ENCODE measurements at regions not wholly inside any gene's neighbourhood (a gene's known extent, or its start where the extent isn't known, plus 50 kb on each side); places are given as distances from the start of the nearest gene placed in this dataset.

DNA sequence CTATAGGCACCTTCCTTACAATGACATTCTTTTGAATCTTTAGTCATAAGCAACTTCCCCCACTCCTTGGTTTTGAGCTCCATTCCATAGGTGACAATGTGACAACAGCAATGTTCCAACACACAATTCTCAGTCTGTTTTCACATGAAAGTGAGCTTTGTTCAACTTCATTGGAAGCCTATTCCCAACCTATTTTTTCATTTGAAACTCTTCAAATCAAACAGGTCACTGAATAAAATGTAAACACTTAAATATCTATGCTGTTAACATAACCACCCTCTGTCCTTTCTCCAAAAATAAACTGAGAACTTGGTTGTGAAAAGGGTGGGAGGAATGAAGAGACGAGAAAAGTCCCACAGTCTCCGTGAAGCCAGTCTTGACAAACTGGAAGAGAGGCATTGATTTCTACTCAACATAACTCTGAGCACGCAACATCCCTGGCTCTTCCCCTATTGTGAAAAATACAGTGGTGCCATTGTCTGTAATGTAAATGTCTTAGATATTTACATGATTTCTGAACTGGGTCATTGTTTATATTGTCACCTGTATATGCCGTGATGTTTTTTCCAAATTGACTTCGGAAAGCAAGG is 343.1 kb downstream of the TFAP2A start:
- Mint-ChIP-seq H3K36me3 (no peaks in the 10 kb centered on the region), H3K4me3 (no peak overlapping the region), H3K27ac (no peak overlapping the region), H3K27me3 (no peaks in the 10 kb centered on the region), H3K4me1 (ENCODE audit: low read depth) (no peaks in the 10 kb centered on the region), H3K9me3 (peaks cover 4% of the 10 kb centered on the region)
- intact Hi-C loops (cut with micrococcal nuclease): no loop called here
- DNase-seq: no peak
- ChIA-PET POLR2A (no interaction called here), CTCF (no interaction called here)

DNA sequence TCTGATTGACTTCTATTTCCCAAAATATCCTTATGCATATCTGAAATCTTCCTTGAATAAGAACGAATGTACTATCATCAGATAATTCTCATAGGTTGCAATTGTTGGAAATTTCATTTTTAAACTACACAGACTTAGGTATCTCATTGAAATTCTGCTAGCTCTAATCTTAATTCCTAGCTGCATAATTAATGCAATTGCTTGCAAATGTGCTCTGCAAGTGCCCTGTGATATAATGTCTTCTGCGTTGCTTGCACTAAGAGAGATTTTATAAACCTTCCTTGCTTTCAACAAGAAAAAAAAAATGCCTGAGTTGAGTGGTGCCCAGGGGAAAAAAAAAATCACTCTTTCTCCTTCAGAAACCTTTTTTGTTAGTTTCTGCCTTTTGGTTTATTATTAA is 354.9 kb downstream of the TFAP2A start:
- DNase-seq: no peak
- ChIA-PET POLR2A (no interaction called here), CTCF (no interaction called here)
- no peaks in the 10 kb centered on the region for H3K4me1 Mint-ChIP-seq (ENCODE audit: low read depth)
- intact Hi-C loops (cut with micrococcal nuclease): no loop called here
- H3K27me3 Mint-ChIP-seq: no peaks in the 10 kb centered on the region
- no peak overlapping the region for H3K27ac Mint-ChIP-seq
- H3K4me3 Mint-ChIP-seq: no peak overlapping the region
- no peaks in the 10 kb centered on the region for H3K9me3 Mint-ChIP-seq
- no peaks in the 10 kb centered on the region for H3K36me3 Mint-ChIP-seq

DNA sequence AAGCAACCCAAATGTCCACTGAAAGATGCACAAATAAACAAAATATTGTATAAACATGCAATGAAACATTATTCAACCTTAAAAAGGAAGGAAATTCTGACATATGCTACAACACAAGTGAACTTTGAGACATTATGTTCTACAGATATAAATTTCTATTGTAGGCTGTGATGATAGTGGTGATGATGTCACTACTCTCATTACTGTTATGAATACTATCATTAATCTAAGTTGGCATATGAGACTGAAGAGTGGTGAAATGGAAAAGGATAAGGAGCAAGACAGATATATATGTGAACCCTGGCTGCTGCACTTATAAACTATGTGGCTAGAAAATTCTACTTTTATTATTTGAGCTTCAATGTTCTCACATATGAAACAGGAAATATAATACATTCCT is 360.2 kb downstream of the TFAP2A start:
- intact Hi-C loops (cut with micrococcal nuclease): no loop called here
- H3K4me3 Mint-ChIP-seq: no peak overlapping the region
- POLR2A ChIA-PET: no interaction called here
- CTCF ChIA-PET: no interaction called here
- peaks cover 1% of the 10 kb centered on the region for H3K36me3 Mint-ChIP-seq
- no peaks in the 10 kb centered on the region for H3K27me3 Mint-ChIP-seq
- no peaks in the 10 kb centered on the region for H3K4me1 Mint-ChIP-seq (ENCODE audit: low read depth)
- H3K9me3 Mint-ChIP-seq: peaks cover 18% of the 10 kb centered on the region
- no peak overlapping the region for H3K27ac Mint-ChIP-seq
- no peak for DNase-seq

DNA sequence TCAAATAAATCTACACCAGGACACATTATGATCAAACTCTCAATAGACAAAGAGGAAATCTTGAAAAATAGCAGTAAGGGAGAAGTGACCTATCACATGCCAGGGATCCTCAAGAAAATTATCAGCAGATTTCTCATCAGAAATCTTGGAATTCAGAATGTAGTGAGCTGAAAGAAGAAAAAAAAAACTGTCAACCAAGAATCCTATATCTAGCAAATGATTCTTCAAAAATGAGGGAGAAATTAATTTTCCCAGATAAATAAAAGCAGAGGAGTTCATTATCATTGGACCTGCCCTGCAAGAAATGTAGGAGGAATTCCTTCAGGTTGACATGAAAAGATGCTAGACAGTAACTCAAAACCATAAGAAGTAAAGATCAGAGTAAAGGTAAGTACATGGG is 363.6 kb downstream of the TFAP2A start:
- Mint-ChIP-seq H3K4me1 (ENCODE audit: low read depth) (no peaks in the 10 kb centered on the region), H3K27me3 (no peaks in the 10 kb centered on the region), H3K4me3 (no peak overlapping the region), H3K36me3 (peaks cover 1% of the 10 kb centered on the region), H3K27ac (no peak overlapping the region), H3K9me3 (peaks cover 22% of the 10 kb centered on the region)
- intact Hi-C loops (cut with micrococcal nuclease): no loop called here
- ChIA-PET POLR2A (no interaction called here), CTCF (no interaction called here)
- no peak for DNase-seq

DNA sequence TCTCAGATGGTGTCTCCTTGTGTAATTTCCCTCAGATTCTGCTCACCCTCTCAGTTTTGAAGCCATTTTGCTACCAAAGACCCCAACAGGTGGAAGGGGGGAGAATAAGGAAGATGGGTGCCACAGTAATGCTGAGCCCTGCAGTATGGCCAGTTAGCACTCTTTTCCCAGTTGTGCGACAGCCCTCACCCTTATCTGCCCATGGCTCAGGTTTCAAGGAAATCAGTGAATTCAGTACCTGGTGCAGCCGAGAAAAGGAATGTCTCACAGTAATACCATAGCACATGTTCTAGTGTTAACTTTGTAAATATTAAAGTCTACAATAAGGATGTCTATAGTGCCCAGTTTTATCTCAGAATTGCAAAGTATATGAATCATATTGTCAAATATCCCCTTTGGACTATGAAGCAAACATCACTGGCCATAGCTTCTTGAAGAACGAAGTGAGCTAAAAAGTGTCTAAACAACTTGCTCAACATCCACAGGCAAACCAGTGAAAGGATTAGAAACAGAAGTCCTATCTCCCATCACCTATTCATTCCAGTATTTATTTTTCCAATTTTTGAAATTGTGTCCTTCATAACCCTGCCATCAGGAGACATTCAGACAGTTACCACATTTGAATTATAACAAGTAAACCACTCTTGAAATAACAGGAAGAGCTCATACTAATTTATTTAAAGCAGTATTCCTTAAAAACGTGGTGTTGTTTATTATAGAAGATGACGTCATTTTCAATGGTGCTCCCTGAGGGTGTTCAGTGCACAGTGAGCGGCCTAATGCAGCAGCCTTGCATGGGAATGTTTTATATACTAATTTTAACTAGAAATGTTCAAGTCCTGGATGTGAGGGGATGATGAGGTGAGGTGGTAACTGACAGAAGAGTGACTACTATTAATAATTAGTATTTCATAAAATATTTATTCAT is 366.2 kb downstream of the TFAP2A start:
- POLR2A ChIA-PET: no interaction called here
- no peak overlapping the region for H3K4me3 Mint-ChIP-seq
- peaks cover 1% of the 10 kb centered on the region for H3K36me3 Mint-ChIP-seq
- no peaks in the 10 kb centered on the region for H3K4me1 Mint-ChIP-seq (ENCODE audit: low read depth)
- peaks cover 17% of the 10 kb centered on the region for H3K9me3 Mint-ChIP-seq
- H3K27me3 Mint-ChIP-seq: no peaks in the 10 kb centered on the region
- H3K27ac Mint-ChIP-seq: no peak overlapping the region
- DNase-seq: no peak
- CTCF ChIA-PET: no interaction called here
- intact Hi-C loops (cut with micrococcal nuclease): no loop called here

DNA sequence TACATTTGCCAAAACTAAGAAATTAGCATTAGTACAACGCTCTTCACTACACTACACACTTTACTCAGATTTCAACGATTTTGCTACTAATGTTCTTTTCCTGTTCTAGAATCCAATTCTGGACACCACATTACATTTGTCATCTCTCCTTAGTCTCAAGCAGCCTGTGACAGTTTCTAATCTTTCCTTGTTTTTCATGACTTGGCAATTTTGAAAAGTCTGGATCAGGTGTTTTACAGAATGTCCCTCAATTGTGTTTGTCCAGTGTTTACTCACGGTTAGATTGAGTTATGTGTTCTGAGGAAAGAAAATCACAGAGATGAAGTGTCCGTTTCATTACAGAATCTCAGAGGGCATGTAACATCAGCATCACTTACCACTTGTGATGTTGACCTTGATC is 372.6 kb downstream of the TFAP2A start:
- ChIA-PET CTCF (no interaction called here), POLR2A (no interaction called here)
- Mint-ChIP-seq H3K27me3 (no peaks in the 10 kb centered on the region), H3K27ac (no peak overlapping the region), H3K9me3 (no peaks in the 10 kb centered on the region), H3K4me1 (ENCODE audit: low read depth) (no peaks in the 10 kb centered on the region), H3K4me3 (no peak overlapping the region), H3K36me3 (no peaks in the 10 kb centered on the region)
- no peak for DNase-seq
- intact Hi-C loops (cut with micrococcal nuclease): no loop called here

DNA sequence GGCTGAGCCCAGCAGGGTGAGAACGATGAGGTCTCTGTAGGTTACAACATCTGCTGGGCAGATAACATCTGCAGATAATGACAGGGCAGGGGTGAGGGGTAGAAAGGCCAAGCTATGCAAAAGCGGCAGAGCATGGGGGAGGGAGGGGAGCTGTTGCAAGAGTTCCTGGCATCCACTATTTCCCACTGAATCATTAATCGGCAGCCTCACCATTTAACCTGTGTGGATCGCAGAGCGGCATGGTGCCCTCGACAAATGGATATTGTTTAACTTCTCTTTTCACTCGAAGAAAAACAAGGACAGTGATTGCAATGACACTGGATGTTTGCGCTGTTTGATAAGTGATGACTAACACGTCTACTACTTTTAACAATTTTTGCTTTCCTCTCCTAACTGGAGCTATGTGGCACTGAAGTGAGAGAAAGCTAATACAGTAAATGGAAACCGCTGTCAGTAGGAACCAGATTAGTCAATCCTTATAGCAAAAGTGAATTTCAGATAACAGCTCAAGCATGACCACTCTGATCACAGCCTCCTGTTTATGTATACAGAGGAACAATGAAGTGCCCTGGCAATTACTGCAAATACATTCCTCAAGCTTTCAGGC is 381.5 kb downstream of the TFAP2A start:
- no peaks in the 10 kb centered on the region for H3K27me3 Mint-ChIP-seq
- intact Hi-C loops (cut with micrococcal nuclease): no loop called here

DNA sequence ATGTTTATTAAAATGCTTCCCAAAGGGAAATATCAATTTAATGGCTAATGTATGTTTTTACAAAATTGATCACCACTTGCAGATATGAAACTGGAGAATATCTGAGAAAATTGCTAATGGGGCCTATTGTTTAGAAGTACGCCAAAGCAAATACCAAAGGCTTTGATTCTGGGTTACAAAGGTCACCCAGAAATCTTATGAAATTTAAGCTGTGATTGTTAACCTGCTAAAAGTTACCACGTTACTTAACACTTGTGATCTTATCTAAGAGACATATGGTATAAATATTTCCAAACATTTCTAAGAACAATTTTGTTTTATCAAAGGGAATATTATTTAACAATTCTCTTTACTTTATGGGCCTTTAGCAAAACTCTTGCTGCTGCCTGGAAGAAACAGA is 383.3 kb downstream of the TFAP2A start:
- POLR2A ChIA-PET: no interaction called here
- H3K4me3 Mint-ChIP-seq: no peak overlapping the region
- CTCF ChIA-PET: interaction anchor here (0.6 to 1.6 kb wide), 2 partner anchors 15 to 398 kb away, joined by 3 read pairs; no protein-coding TSS in a partner anchor
- no peaks in the 10 kb centered on the region for H3K9me3 Mint-ChIP-seq
- no peak overlapping the region for H3K27ac Mint-ChIP-seq
- DNase-seq: no peak
- intact Hi-C loops (cut with micrococcal nuclease): no loop called here
- H3K4me1 Mint-ChIP-seq (ENCODE audit: low read depth): no peaks in the 10 kb centered on the region
- no peaks in the 10 kb centered on the region for H3K27me3 Mint-ChIP-seq
- no peaks in the 10 kb centered on the region for H3K36me3 Mint-ChIP-seq

More for the DNA sequence above, 381.5 kb downstream of the TFAP2A start:
- CTCF ChIA-PET: no interaction called here
- DNase-seq: no peak
- H3K4me3 Mint-ChIP-seq: no peak overlapping the region
- no peaks in the 10 kb centered on the region for H3K9me3 Mint-ChIP-seq
- no peaks in the 10 kb centered on the region for H3K4me1 Mint-ChIP-seq (ENCODE audit: low read depth)
- no peaks in the 10 kb centered on the region for H3K36me3 Mint-ChIP-seq
- H3K27ac Mint-ChIP-seq: no peak overlapping the region
- POLR2A ChIA-PET: no interaction called here

DNA sequence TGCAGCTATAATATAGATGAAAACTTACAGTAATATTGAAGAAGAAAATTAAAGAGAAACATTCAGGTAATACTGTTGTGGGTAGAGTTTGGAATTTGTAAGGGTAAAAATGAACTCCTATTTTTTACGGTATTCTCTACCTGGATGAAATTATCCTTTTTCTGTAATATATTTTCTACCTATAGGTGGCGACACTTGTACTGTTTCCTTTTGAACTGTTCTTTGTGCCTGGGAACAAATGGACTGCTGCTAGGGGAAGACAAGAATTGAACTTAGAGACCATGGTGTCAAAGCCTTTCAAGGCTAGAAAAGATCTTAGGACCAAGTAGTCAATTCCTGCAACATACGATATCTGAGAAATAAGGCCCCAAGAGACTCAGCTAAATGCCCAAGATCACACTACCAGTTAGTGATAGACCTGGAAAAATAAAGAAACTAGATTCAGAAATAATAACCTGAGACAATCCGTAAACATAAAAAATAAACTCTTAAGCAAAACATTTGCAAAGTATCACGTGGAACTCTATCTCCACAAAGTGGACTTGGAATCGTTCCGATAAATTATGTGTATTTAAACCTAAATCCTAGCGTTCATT is 383.8 kb downstream of the TFAP2A start:
- Mint-ChIP-seq H3K27ac (no peak overlapping the region), H3K9me3 (no peaks in the 10 kb centered on the region), H3K4me3 (no peak overlapping the region), H3K36me3 (no peaks in the 10 kb centered on the region), H3K27me3 (no peaks in the 10 kb centered on the region), H3K4me1 (ENCODE audit: low read depth) (no peaks in the 10 kb centered on the region)
- intact Hi-C loops (cut with micrococcal nuclease): no loop called here
- ChIA-PET POLR2A (interaction anchor here (1.3 kb wide), 1 partner anchor 256 kb away, joined by 4 read pairs; no protein-coding TSS in a partner anchor), CTCF (interaction anchor here (1.0 to 1.6 kb wide), 2 partner anchors 398 to 399 kb away, joined by 3 read pairs; no protein-coding TSS in a partner anchor)
- no peak for DNase-seq

DNA sequence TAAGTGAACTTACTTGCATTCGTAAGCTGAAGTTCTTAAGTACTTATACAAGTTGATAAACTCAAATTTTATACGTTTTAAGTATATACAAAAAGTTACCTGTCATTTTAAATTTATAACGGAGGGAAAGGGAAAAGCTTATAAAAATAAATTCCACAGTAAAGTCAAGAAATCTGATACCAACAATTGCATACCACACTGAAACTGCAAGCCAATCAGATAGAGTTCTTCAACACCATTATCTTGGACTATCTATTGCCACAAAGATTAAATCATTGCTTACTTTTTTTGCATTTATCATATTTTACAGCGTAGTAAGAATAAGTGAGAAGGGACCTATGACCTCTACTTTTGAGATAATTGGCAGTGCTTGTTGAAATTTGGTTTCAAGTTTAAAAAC is 386.7 kb downstream of the TFAP2A start:
- DNase-seq: no peak
- Mint-ChIP-seq H3K27ac (no peak overlapping the region), H3K27me3 (no peaks in the 10 kb centered on the region), H3K9me3 (no peaks in the 10 kb centered on the region), H3K4me3 (no peak overlapping the region), H3K36me3 (no peaks in the 10 kb centered on the region), H3K4me1 (ENCODE audit: low read depth) (no peaks in the 10 kb centered on the region)
- CTCF ChIA-PET: no interaction called here
- intact Hi-C loops (cut with micrococcal nuclease): no loop called here
- POLR2A ChIA-PET: no interaction called here

DNA sequence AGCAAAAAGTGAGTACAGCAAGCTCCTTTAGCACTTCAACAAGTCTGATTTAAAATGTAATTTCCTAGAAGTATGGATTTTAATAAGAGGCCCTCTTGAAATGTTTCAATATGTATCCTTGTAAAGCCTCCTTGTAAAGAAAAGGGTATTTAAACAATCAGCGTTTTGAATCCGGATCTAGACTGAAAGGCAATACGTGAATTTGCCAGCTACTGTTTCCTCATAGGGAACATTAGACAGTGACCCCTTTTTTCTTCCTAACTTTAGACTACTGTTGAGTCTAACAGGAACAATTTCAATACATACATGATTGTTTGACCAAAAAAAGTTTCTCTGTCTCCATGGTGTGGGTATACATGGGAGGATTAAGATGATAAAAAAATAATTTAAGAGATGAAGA is 395.0 kb downstream of the TFAP2A start:
- no peaks in the 10 kb centered on the region for H3K4me1 Mint-ChIP-seq (ENCODE audit: low read depth)
- no peaks in the 10 kb centered on the region for H3K36me3 Mint-ChIP-seq
- H3K9me3 Mint-ChIP-seq: peaks cover 4% of the 10 kb centered on the region
- no peak for DNase-seq
- POLR2A ChIA-PET: no interaction called here
- no peaks in the 10 kb centered on the region for H3K27me3 Mint-ChIP-seq
- intact Hi-C loops (cut with micrococcal nuclease): no loop called here
- H3K4me3 Mint-ChIP-seq: no peak overlapping the region
- no peak overlapping the region for H3K27ac Mint-ChIP-seq
- CTCF ChIA-PET: no interaction called here

DNA sequence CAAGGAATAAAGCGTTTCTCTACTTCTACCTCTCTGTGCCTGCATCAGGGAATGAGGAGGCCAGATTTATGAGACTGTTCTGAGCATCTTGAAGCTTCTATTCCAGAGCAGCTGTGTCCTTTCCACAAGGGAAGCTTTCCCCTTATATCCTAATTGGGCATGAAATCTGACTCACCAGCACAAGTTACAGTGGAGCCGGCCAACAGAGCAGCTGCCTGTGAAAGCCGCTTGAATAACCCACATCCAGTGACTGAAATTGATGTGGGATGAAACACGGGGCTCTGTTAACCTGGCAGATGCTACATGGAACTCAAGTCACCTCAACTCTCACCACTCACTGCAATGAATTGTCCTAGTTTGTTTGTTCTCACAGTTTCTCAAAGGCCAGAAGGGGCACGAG is 400.3 kb downstream of the TFAP2A start:
- intact Hi-C loops (cut with micrococcal nuclease): no loop called here
- no peaks in the 10 kb centered on the region for H3K27me3 Mint-ChIP-seq
- no peak overlapping the region for H3K4me3 Mint-ChIP-seq
- ChIA-PET POLR2A (no interaction called here), CTCF (no interaction called here)
- H3K36me3 Mint-ChIP-seq: no peaks in the 10 kb centered on the region
- DNase-seq: no peak
- H3K27ac Mint-ChIP-seq: no peak overlapping the region
- H3K9me3 Mint-ChIP-seq: peaks cover 7% of the 10 kb centered on the region
- no peaks in the 10 kb centered on the region for H3K4me1 Mint-ChIP-seq (ENCODE audit: low read depth)

All from activated CD4-positive, alpha-beta memory T cell treated with anti-CD3 and anti-CD28 coated beads for 36 hours (primary cell).